Breast epithelium (tissue), 3 donors: ENCODE measurements at regions not wholly inside any gene's neighbourhood (a gene's known extent, or its start where the extent isn't known, plus 50 kb on each side); places are given as distances from the start of the nearest gene placed in this dataset.
"Not testable (repeated sequence)": the region's sequence is repeated elsewhere in the genome, so short reads cannot be mapped to it uniquely, and the experiment has no call there.

ENCODE experiments used
- CTCF ChIP-seq, 3 donors: fragments of 450-650 bp; IDR thresholded peaks; one replicate each; pipeline ENCODE4 v1.5.1; 2016 to 2017; ENCODE audit warnings: antibody characterized with exemption in 3 of 3, mild to moderate bottlenecking in 3 of 3, moderate library complexity in 3 of 3
- POLR2A ChIP-seq: fragments of 450-650 bp; IDR thresholded peaks from one replicate; pipeline ENCODE4 v1.6.1; 2016; ENCODE audit warnings: antibody characterized with exemption, mild to moderate bottlenecking, moderate library complexity
- POLR2AphosphoS5 ChIP-seq, 3 donors: sonication (generic); formaldehyde crosslinking; IDR thresholded peaks; one replicate each; pipeline ENCODE4 v1.6.1; 2017; ENCODE audit warnings: antibody characterized with exemption in 3 of 3

GRCh38 chr9:67711931-67712330 is 146.8 kb upstream of the ANKRD20A1 start:
- TF ChIP-seq POLR2A; CTCF (IDR thresholded peaks at IDR 0.05); POLR2AphosphoS5 (IDR thresholded peaks at IDR 0.05): not testable (repeated sequence)
